Ishikawa (cell line): ENCODE measurements at regions not wholly inside any gene's neighbourhood (a gene's known extent, or its start where the extent isn't known, plus 50 kb on each side); places are given as distances from the start of the nearest gene placed in this dataset.

ENCODE experiments used
- CEBPB ChIP-seq: IDR thresholded peaks from 2 replicates; pipeline ENCODE4 v1.6.1; 2012
- CREB1 ChIP-seq: IDR thresholded peaks from 2 replicates; pipeline ENCODE4 v1.6.1; 2012; ENCODE audit warnings: low read depth
- EGR1 ChIP-seq: IDR thresholded peaks from 2 replicates; pipeline ENCODE4 v1.6.1; 2012
- EP300 ChIP-seq: IDR thresholded peaks from 2 replicates; pipeline ENCODE4 v1.6.1; 2012; ENCODE audit warnings: borderline replicate concordance
- FOXM1 ChIP-seq: IDR thresholded peaks from 2 replicates; pipeline ENCODE4 v1.6.1; 2012; ENCODE audit warnings: low read depth, borderline replicate concordance
- NFIC ChIP-seq: IDR thresholded peaks from 2 replicates; pipeline ENCODE4 v1.6.1; 2012
- RAD21 ChIP-seq: IDR thresholded peaks from 2 replicates; pipeline ENCODE4 v1.6.1; 2012; ENCODE audit warnings: low read depth
- TAF1 ChIP-seq: IDR thresholded peaks from 2 replicates; pipeline ENCODE4 v1.6.1; 2012; ENCODE audit warnings: low read depth, mild to moderate bottlenecking
- TCF12 ChIP-seq: IDR thresholded peaks from 2 replicates; pipeline ENCODE4 v1.6.1; 2012; ENCODE audit warnings: low read depth
- TEAD4 ChIP-seq: IDR thresholded peaks from 2 replicates; pipeline ENCODE4 v1.6.1; 2012
- USF1 ChIP-seq: IDR thresholded peaks from 2 replicates; pipeline ENCODE4 v1.6.1; 2012
- YY1 ChIP-seq: IDR thresholded peaks from 2 replicates; pipeline ENCODE4 v1.6.1; 2012; ENCODE audit warnings: low read depth
- ZBTB7A ChIP-seq: IDR thresholded peaks from 2 replicates; pipeline ENCODE4 v1.6.1; 2012; ENCODE audit warnings: low read depth
- TF ChIP-seq, protein P1 (sequence below): IDR thresholded peaks from 2 replicates; pipeline ENCODE4 v1.6.1; 2012
- TF ChIP-seq, protein P2 (sequence below): IDR thresholded peaks from 2 replicates; pipeline ENCODE4 v1.6.1; 2012; ENCODE audit warnings: low read depth, mild to moderate bottlenecking

DNA sequence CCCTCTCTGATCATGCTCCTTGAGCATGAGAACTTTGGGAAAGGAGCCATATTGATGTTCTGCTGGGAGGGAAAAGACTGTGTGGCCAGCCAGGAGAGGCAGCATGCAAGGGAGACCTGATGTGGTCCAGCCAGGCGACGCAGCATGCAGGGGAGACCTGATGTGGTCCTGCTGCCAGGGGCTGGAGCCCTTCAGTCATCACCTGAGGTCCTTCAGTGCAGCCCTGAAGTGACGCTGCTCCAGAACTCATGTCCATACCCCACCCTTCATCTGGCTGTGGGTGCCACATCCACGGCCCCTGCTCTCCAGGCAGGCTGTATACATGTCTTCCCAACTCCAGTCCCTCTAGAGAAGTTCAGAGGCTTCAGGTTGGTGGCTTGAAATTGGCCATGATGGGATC is 134.4 kb downstream of the ERMARD start:
- TF ChIP-seq EP300 (no peak), CREB1 (no peak), TEAD4 (no peak), RAD21 (no peak), YY1 (no peak), TCF12 (no peak), USF1 (no peak), FOXM1 (no peak), ZBTB7A (no peak), CEBPB (no peak), EGR1 (no peak), TAF1 (no peak), NFIC (no peak)
- TF ChIP-seq, protein P1, sequence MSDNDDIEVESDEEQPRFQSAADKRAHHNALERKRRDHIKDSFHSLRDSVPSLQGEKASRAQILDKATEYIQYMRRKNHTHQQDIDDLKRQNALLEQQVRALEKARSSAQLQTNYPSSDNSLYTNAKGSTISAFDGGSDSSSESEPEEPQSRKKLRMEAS = no peak
- TF ChIP-seq, protein P2, sequence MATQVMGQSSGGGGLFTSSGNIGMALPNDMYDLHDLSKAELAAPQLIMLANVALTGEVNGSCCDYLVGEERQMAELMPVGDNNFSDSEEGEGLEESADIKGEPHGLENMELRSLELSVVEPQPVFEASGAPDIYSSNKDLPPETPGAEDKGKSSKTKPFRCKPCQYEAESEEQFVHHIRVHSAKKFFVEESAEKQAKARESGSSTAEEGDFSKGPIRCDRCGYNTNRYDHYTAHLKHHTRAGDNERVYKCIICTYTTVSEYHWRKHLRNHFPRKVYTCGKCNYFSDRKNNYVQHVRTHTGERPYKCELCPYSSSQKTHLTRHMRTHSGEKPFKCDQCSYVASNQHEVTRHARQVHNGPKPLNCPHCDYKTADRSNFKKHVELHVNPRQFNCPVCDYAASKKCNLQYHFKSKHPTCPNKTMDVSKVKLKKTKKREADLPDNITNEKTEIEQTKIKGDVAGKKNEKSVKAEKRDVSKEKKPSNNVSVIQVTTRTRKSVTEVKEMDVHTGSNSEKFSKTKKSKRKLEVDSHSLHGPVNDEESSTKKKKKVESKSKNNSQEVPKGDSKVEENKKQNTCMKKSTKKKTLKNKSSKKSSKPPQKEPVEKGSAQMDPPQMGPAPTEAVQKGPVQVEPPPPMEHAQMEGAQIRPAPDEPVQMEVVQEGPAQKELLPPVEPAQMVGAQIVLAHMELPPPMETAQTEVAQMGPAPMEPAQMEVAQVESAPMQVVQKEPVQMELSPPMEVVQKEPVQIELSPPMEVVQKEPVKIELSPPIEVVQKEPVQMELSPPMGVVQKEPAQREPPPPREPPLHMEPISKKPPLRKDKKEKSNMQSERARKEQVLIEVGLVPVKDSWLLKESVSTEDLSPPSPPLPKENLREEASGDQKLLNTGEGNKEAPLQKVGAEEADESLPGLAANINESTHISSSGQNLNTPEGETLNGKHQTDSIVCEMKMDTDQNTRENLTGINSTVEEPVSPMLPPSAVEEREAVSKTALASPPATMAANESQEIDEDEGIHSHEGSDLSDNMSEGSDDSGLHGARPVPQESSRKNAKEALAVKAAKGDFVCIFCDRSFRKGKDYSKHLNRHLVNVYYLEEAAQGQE = no peak

- TF ChIP-seq YY1 (no peak), FOXM1 (no peak), EGR1 (no peak)
Observed at GRCh38 chr6:169885131-169885530, 133.7 kb downstream of the ERMARD start.

GRCh38 chr6:169884158-169884557 is 132.7 kb downstream of the ERMARD start:
- TF ChIP-seq USF1 (no peak), EP300 (no peak), TEAD4 (no peak), TCF12 (no peak)
- TF ChIP-seq, protein P1 = no peak

GRCh38 chr6:169883316-169883715 is 131.9 kb downstream of the ERMARD start:
- TF ChIP-seq FOXM1 (no peak), CREB1 (no peak), ZBTB7A (no peak), CEBPB (no peak), USF1 (no peak)
- TF ChIP-seq, protein P1 = no peak
- TF ChIP-seq, protein P2 = no peak

DNA sequence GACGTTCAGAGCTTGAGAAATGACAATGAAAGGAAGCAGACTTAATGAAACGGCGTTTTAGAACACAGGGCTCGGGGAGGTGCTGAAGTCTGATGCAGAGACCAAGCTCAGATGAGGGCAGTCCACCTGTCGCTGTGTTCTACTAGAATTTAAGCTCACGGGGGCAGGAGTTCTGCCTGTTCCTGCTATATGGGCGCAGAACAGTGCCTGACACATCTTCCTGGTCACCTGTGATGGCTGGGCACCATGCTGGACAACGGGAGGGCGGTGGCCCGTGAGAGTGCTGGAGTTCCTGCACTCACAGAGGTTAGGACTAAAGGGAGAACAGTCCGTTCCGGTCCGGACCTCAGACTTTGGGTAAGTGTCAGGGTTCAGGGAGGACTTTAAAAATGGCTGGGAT is 130.6 kb downstream of the ERMARD start:
- TF ChIP-seq, protein P1 = no peak

- TF ChIP-seq TEAD4 (no peak), USF1 (no peak), CEBPB (no peak), NFIC (no peak)
- TF ChIP-seq, protein P2 = no peak
Observed at GRCh38 chr6:169881398-169881797, 130.0 kb downstream of the ERMARD start.
